ENCODE measurements at regions not wholly inside any gene's neighbourhood (a gene's known extent, or its start where the extent isn't known, plus 50 kb on each side); places are given as distances from the start of the nearest gene placed in this dataset.

- DNase-seq (ENCODE audit: low read depth), result no peak
- no peak overlapping the region for H3K4me3 ChIP-seq (ENCODE audit: low read depth, low read length)
- no peak for TF ChIP-seq CTCF (IDR thresholded peaks at IDR 0.05; ENCODE audit: low read depth, low read length)
- TF ChIP-seq POLR2A (IDR thresholded peaks at IDR 0.05; ENCODE audit: extremely low read depth, insufficient read length), result no peak
- TF ChIP-seq MYC (IDR thresholded peaks at IDR 0.05; ENCODE audit: low read depth, low read length), result no peak
- TF ChIP-seq, protein P1, sequence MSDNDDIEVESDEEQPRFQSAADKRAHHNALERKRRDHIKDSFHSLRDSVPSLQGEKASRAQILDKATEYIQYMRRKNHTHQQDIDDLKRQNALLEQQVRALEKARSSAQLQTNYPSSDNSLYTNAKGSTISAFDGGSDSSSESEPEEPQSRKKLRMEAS (IDR thresholded peaks at IDR 0.05; ENCODE audit: low read depth, low read length), result no peak
Observed at GRCh38 chr3:159059395-159059794, 257.5 kb downstream of the MFSD1 start.

DNA sequence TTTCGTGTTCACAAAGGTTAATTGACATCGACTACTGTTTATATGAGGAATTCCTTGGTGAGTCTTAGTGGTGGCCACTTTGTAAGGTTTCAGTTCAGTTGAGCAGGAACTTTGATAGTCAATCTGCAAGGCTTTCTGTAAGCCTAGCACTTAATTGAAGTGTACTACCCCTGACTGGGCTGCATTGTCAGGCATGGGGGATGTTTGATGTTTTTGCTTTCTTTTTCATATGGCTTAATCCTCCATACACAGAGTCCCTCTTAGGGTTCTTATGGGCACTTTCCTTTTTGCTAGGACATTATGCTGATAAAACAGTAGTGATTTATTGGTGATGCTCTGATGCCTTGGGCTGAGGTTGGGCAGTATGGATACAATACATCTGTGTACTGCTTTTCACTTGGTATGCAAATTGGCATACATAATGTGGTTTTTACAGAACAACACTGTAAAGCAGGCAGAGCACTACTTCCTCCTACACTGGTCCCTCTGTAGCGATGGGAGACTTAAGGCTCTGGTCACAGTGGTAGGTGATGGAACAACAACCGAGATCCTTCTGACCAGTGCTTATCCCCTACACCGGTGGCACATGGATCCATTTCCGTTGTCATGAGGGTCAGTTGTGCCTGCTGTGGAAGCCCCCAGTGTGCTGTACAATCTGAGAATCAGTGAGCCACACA lies 261.0 kb downstream of the MFSD1 start:
- no peak overlapping the region for H3K4me3 ChIP-seq (ENCODE audit: low read depth, low read length)
- DNase-seq (ENCODE audit: low read depth), result no peak
- no peak for TF ChIP-seq POLR2A (IDR thresholded peaks at IDR 0.05; ENCODE audit: extremely low read depth, insufficient read length)
- no peak for TF ChIP-seq CTCF (IDR thresholded peaks at IDR 0.05; ENCODE audit: low read depth, low read length)
- TF ChIP-seq, protein P1 (IDR thresholded peaks at IDR 0.05; ENCODE audit: low read depth, low read length), result no peak
- TF ChIP-seq MYC (IDR thresholded peaks at IDR 0.05; ENCODE audit: low read depth, low read length), result no peak

GRCh38 chr3:159069091-159069490 lies 267.2 kb downstream of the MFSD1 start, which contains the start of gene IQCJ:
TSS of gene IQCJ (plus strand) at chr3:159069319.
- DNase-seq (ENCODE audit: low read depth), result no peak
- no peak within 1 kb of the TSS for H3K4me3 ChIP-seq (ENCODE audit: low read depth, low read length)
- TF ChIP-seq CTCF (IDR thresholded peaks at IDR 0.05; ENCODE audit: low read depth, low read length), result no peak
- TF ChIP-seq MYC (IDR thresholded peaks at IDR 0.05; ENCODE audit: low read depth, low read length), result no peak

- TF ChIP-seq POLR2A (IDR thresholded peaks at IDR 0.05; ENCODE audit: extremely low read depth, insufficient read length), result no peak
- no peak for DNase-seq (ENCODE audit: low read depth)
Observed at GRCh38 chr3:159069866-159070425, 268.1 kb downstream of the MFSD1 start.

GRCh38 chr3:159074756-159075701 lies 273.2 kb downstream of the MFSD1 start:
- TF ChIP-seq MYC (IDR thresholded peaks at IDR 0.05; ENCODE audit: low read depth, low read length), result no peak
- no peak for TF ChIP-seq POLR2A (IDR thresholded peaks at IDR 0.05; ENCODE audit: extremely low read depth, insufficient read length)
- TF ChIP-seq CTCF (IDR thresholded peaks at IDR 0.05; ENCODE audit: low read depth, low read length), result no peak
- TF ChIP-seq, protein P1 (IDR thresholded peaks at IDR 0.05; ENCODE audit: low read depth, low read length), result no peak
- no peak overlapping the region for H3K4me3 ChIP-seq (ENCODE audit: low read depth, low read length)
- no peak for DNase-seq (ENCODE audit: low read depth)

More at GRCh38 chr3:159069866-159070425, 268.1 kb downstream of the MFSD1 start:
- no peak overlapping the region for H3K4me3 ChIP-seq (ENCODE audit: low read depth, low read length)

DNA sequence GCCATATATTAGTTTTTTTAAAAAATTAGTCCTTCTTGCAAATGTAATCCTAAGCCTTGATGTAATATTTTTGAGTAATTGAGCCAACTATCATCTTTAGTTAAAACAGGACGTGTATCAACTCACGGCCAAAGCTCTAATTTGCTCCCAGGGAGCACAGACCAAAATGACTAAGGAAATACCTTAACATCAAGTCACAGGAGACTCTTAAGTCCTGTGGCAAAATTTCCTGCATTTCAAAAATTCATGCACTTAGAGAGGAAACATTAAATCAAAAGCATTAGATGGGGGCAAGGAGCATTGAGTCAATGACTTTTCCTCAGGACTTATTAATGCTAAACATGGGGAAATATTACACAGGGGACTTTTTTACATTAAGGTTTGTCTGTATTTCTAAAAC lies 276.0 kb downstream of the MFSD1 start:
- DNase-seq (ENCODE audit: low read depth), result no peak
- TF ChIP-seq CTCF (IDR thresholded peaks at IDR 0.05; ENCODE audit: low read depth, low read length) (no peak), POLR2A (IDR thresholded peaks at IDR 0.05; ENCODE audit: extremely low read depth, insufficient read length) (no peak), MYC (IDR thresholded peaks at IDR 0.05; ENCODE audit: low read depth, low read length) (no peak)
- TF ChIP-seq, protein P1 (IDR thresholded peaks at IDR 0.05; ENCODE audit: low read depth, low read length), result no peak
- H3K4me3 ChIP-seq (ENCODE audit: low read depth, low read length), result no peak overlapping the region

Measured in NB4 (cell line).